Spleen (tissue), 11 donors: ENCODE measurements at regions not wholly inside any gene's neighbourhood (a gene's known extent, or its start where the extent isn't known, plus 50 kb on each side); places are given as distances from the start of the nearest gene placed in this dataset.
"Not testable (repeated sequence)": the region's sequence is repeated elsewhere in the genome, so short reads cannot be mapped to it uniquely, and the experiment has no call there.

Experiments used
- DNase-seq: peaks from one replicate; pipeline ENCODE4 v3.0.0-alpha.2; 2020
- H3K27ac ChIP-seq, 8 donors: fragments of 200-600 bp; sonication (generic) in 7 of 8; 1 replicate in 4 of 8; 2 replicates in 4 of 8; pipeline versions ENCODE4 v1.5.0 to v1.8.0; 2016 to 2021; ENCODE audit warnings: inconsistent platforms in 4 of 8, mild to moderate bottlenecking in 4 of 8, moderate library complexity in 1 of 8
- H3K27me3 ChIP-seq, 7 donors: fragments of 200-600 bp; sonication (generic) in 6 of 7; replicated peaks in 1 of 7; 1 replicate in 4 of 7; 2 replicates in 3 of 7; pipeline versions ENCODE4 v1.5.0 to v1.8.0; 2016 to 2021; ENCODE audit warnings: inconsistent platforms in 3 of 7, mild to moderate bottlenecking in 1 of 7
- H3K36me3 ChIP-seq, 6 donors: fragments of 200-600 bp; sonication (generic) in 5 of 6; 1 replicate in 4 of 6; 2 replicates in 2 of 6; pipeline versions ENCODE4 v1.5.0 to v1.8.0; 2016 to 2021; ENCODE audit warnings: inconsistent platforms in 2 of 6
- H3K4me1 ChIP-seq, 6 donors: fragments of 200-600 bp; sonication (generic) in 5 of 6; 1 replicate in 3 of 6; 2 replicates in 3 of 6; pipeline versions ENCODE4 v1.5.0 to v1.8.0; 2016 to 2021; ENCODE audit warnings: inconsistent platforms in 3 of 6
- H3K4me3 ChIP-seq, 8 donors: fragments of 200-600 bp; sonication (generic) in 7 of 8; 1 replicate in 4 of 8; 2 replicates in 4 of 8; pipeline versions ENCODE4 v1.5.0 to v1.8.0; 2016 to 2021; ENCODE audit warnings: inconsistent platforms in 4 of 8, mild to moderate bottlenecking in 4 of 8, moderate library complexity in 2 of 8
- H3K9me3 ChIP-seq, 8 donors: fragments of 200-600 bp; sonication (generic) in 7 of 8; 1 replicate in 4 of 8; 2 replicates in 4 of 8; pipeline versions ENCODE4 v1.5.0 to v1.8.0; 2016 to 2021; ENCODE audit warnings: inconsistent platforms in 4 of 8
- CTCF ChIP-seq, 11 experiments: fragments of 200-600 bp in 7 of 11; fragments of 450-650 bp in 4 of 11; sonication (generic) in 4 of 11; IDR thresholded peaks in 8 of 11; conservative IDR thresholded peaks in 3 of 11; 1 replicate in 7 of 11; 2 replicates in 4 of 11; pipeline versions ENCODE4 v1.4.0 to v1.8.0; 2016 to 2021; ENCODE audit warnings: antibody characterized with exemption in 11 of 11, inconsistent platforms in 4 of 11, mild to moderate bottlenecking in 1 of 11
- POLR2A ChIP-seq, 3 donors: fragments of 450-650 bp; IDR thresholded peaks; one replicate each; pipeline ENCODE4 v1.5.1; 2017; ENCODE audit warnings: antibody characterized with exemption in 3 of 3, mild to moderate bottlenecking in 1 of 3
- POLR2AphosphoS5 ChIP-seq, 3 donors: sonication (generic); formaldehyde crosslinking; IDR thresholded peaks; one replicate each; pipeline ENCODE4 v1.5.1; 2017; ENCODE audit warnings: antibody characterized with exemption in 3 of 3
- WGBS, 5 donors: extraction: QIAGEN DNeasy Blood & Tissue Kit in 3 of 5; methylation state at CpG; one replicate each; pipeline versions ENCODE4 v1.1.5 to v1.1.7; 2013 to 2018; 5-methylcytosine and 5-hydroxymethylcytosine counted together
- intact Hi-C: fragments of 100-400 bp; cut with DNase I; formaldehyde crosslinking; loops from one replicate; pipeline ENCODE4 v1.15.0; 2023; ENCODE audit warnings: low total_unique reads
- donor health status: healthy with polysubstance abuse.
- donor health status: DM: no; HTN: no; CAD: no; lungs with moderate emphysema.
- donor health status: DM: no; HTN: no; CAD: no.
- donor health status: Bipolar disorder and iron deficiency.
- donor health status: healthy.
- donor health status: DM: no; HTN: no; CAD: no.
- donor health status: DM: yes; HTN: yes; CAD: no.

DNA sequence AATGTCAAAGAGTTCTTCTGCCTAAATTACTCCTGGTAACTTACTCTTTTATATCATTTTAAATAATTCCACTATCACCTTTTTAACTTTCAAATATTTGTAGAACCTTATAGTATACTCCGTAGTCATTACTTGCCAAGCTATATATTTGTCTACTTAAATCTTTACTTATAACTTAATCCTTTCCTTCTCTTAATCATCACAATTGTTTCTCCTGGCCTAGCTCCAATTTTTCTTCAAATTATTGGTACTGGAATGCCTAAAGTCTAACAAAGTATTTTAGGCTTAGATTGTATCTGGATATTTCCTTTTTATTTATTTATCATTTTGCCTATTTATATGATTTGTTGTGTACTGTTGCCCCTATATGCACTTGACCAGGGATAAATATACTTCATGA, 109.5 kb downstream of the MZT1 start:
- WGBS, 5 donors: 77 to 100% (median 92%) methylated on average over 1 of the region's 1 CpG
- no peaks in the 10 kb centered on the region for H3K27me3 ChIP-seq
- TF ChIP-seq POLR2A (IDR thresholded peaks at IDR 0.05) (no peak), POLR2AphosphoS5 (IDR thresholded peaks at IDR 0.05) (no peak), CTCF (IDR thresholded peaks at IDR 0.05 in 8 of 11, conservative IDR thresholded peaks at IDR 0.05 in 3 of 11) (no peak)
- no peak overlapping the region for H3K27ac ChIP-seq
- H3K4me1 ChIP-seq: no peaks in the 10 kb centered on the region
- H3K4me3 ChIP-seq: no peak overlapping the region
- H3K9me3 ChIP-seq: no peaks in the 10 kb centered on the region
- no peak for DNase-seq
- intact Hi-C loops: no loop called here
- no peaks in the 10 kb centered on the region for H3K36me3 ChIP-seq

- DNase-seq: no peak
- intact Hi-C loops: no loop called here
- Histone ChIP-seq H3K4me1 (no peaks in the 10 kb centered on the region), H3K27me3 (no peaks in the 10 kb centered on the region), H3K27ac (no peak overlapping the region), H3K36me3 (no peaks in the 10 kb centered on the region), H3K4me3 (no peak overlapping the region), H3K9me3 (no peaks in the 10 kb centered on the region)
- WGBS, 5 donors: 78 to 83% (median 81%) methylated on average over 2 of the region's 2 CpGs
- TF ChIP-seq POLR2A (IDR thresholded peaks at IDR 0.05) (no peak), POLR2AphosphoS5 (IDR thresholded peaks at IDR 0.05) (no peak), CTCF (IDR thresholded peaks at IDR 0.05 in 8 of 11, conservative IDR thresholded peaks at IDR 0.05 in 3 of 11) (no peak)
Measured at GRCh38 chr13:72617186-72617585, 110.2 kb downstream of the MZT1 start.

- WGBS, 5 donors: 90 to 97% (median 95%) methylated on average over 24 to 29 of the region's 29 CpGs
- H3K27ac ChIP-seq, H3K4me1 ChIP-seq, H3K9me3 ChIP-seq, intact Hi-C loops, H3K36me3 ChIP-seq, H3K27me3 ChIP-seq, DNase-seq, H3K4me3 ChIP-seq: not testable (repeated sequence)
Measured at GRCh38 chr13:72610251-72610891, 117.1 kb downstream of the MZT1 start.

- intact Hi-C loops: no loop called here
- Histone ChIP-seq H3K27ac (no peak overlapping the region), H3K4me3 (no peak overlapping the region), H3K27me3 (no peaks in the 10 kb centered on the region), H3K36me3 (no peaks in the 10 kb centered on the region), H3K9me3 (no peaks in the 10 kb centered on the region), H3K4me1 (no peaks in the 10 kb centered on the region)
- TF ChIP-seq POLR2AphosphoS5 (IDR thresholded peaks at IDR 0.05) (no peak), POLR2A (IDR thresholded peaks at IDR 0.05) (no peak), CTCF (IDR thresholded peaks at IDR 0.05 in 8 of 11, conservative IDR thresholded peaks at IDR 0.05 in 3 of 11) (no peak)
- DNase-seq: no peak
- WGBS, 5 donors: 57 to 86% (median 67%) methylated on average over 3 of the region's 3 CpGs
Measured at GRCh38 chr13:72599178-72599743, 128.2 kb downstream of the MZT1 start.
